SK-N-SH (cell line): ENCODE measurements at regions not wholly inside any gene's neighbourhood (a gene's known extent, or its start where the extent isn't known, plus 50 kb on each side); places are given as distances from the start of the nearest gene placed in this dataset.

Source experiments
- CTCF ChIA-PET: fragments of 300-600, 350-600 bp; formaldehyde crosslinking; extraction: SDS; loops from one replicate; lab custom pipeline; 2021; lab: Yijun Ruan, JAX
- POLR2A ChIA-PET: fragments of 350-600 bp; sonication (Branson Sonifier 250); formaldehyde crosslinking; extraction: SDS; loops from one replicate; lab custom pipeline; 2020; ENCODE audit warnings: antibody characterized with exemption, inconsistent platforms; lab: Yijun Ruan, JAX
- DNase-seq: peaks from one replicate; pipeline ENCODE4 v3.0.0; 2012
- H2AFZ ChIP-seq: fragments of 200-600 bp; sonication (generic); 2 replicates; pipeline ENCODE4 v1.8.1; 2016; ENCODE audit warnings: antibody characterized with exemption, mild to moderate bottlenecking, low read depth
- H3F3A ChIP-seq: fragments of 200-600 bp; sonication (generic); replicated peaks from 2 replicates; pipeline ENCODE3; 2016; ENCODE audit warnings: antibody characterized with exemption, mild to moderate bottlenecking; ENCODE audit not compliant: insufficient read depth
- H3K27ac ChIP-seq, 2 experiments: fragments of 200-500 bp in 1 of 2; fragments of 200-600 bp in 1 of 2; sonication (Bioruptor generic) in 1 of 2; sonication (generic), shearing (Covaris generic) in 1 of 2; 2 replicates each; pipeline versions ENCODE4 v1.5.1 to v1.6.1; 2014 to 2016; ENCODE audit warnings: low read depth in 2 of 2, inconsistent platforms in 1 of 2, low read length in 1 of 2, mild to moderate bottlenecking in 1 of 2, mixed read lengths in 1 of 2
- H3K27me3 ChIP-seq: fragments of 200-600 bp; sonication (generic), shearing (Covaris generic); 2 replicates; pipeline ENCODE4 v1.6.1; 2016; ENCODE audit warnings: mixed run types; ENCODE audit not compliant: insufficient read depth
- H3K36me3 ChIP-seq, 2 experiments: fragments of 200-500 bp in 1 of 2; fragments of 200-600 bp in 1 of 2; sonication (Bioruptor generic) in 1 of 2; sonication (generic) in 1 of 2; replicated peaks in 1 of 2; 2 replicates each; pipeline versions ENCODE3 to v1.5.1; 2014 to 2016; ENCODE audit warnings: low read length in 1 of 2, mild to moderate bottlenecking in 1 of 2; ENCODE audit not compliant: insufficient read depth in 2 of 2, control insufficient read depth in 1 of 2
- H3K4me1 ChIP-seq, 2 experiments: fragments of 200-500 bp in 1 of 2; fragments of 200-600 bp in 1 of 2; sonication (Bioruptor generic) in 1 of 2; sonication (generic), shearing (Covaris generic) in 1 of 2; 2 replicates each; pipeline versions ENCODE4 v1.5.1 to v1.6.1; 2014 to 2016; ENCODE audit warnings: low read depth in 1 of 2, low read length in 1 of 2, mixed run types in 1 of 2; ENCODE audit not compliant: insufficient read depth in 2 of 2, control insufficient read depth in 1 of 2
- H3K4me2 ChIP-seq: fragments of 200-600 bp; sonication (generic), shearing (Covaris generic); 2 replicates; pipeline ENCODE4 v1.6.1; 2017; ENCODE audit warnings: mixed run types
- H3K4me3 ChIP-seq, 2 experiments: fragments of 200-500 bp in 1 of 2; fragments of 200-600 bp in 1 of 2; sonication (Bioruptor generic) in 1 of 2; sonication (generic), shearing (Covaris generic) in 1 of 2; 2 replicates each; pipeline versions ENCODE4 v1.5.1 to v1.8.1; 2014 to 2016; ENCODE audit warnings: low read depth in 2 of 2, inconsistent platforms in 1 of 2, low read length in 1 of 2, mild to moderate bottlenecking in 1 of 2, mixed read lengths in 1 of 2, moderate library complexity in 1 of 2
- H3K79me2 ChIP-seq: fragments of 200-600 bp; sonication (generic); 2 replicates; pipeline ENCODE4 v1.8.1; 2017; ENCODE audit warnings: mild to moderate bottlenecking; ENCODE audit not compliant: insufficient read depth
- H3K9ac ChIP-seq: fragments of 200-600 bp; sonication (generic); 2 replicates; pipeline ENCODE4 v1.6.1; 2017; ENCODE audit warnings: mixed run types
- H3K9me2 ChIP-seq: fragments of 200-600 bp; sonication (generic); 2 replicates; pipeline ENCODE4 v1.6.1; 2017; ENCODE audit warnings: mixed run types
- H3K9me3 ChIP-seq: fragments of 200-600 bp; sonication (generic); 2 replicates; pipeline ENCODE4 v1.6.1; 2017; ENCODE audit warnings: mixed run types, mild to moderate bottlenecking, moderate library complexity
- H4K20me1 ChIP-seq: fragments of 200-600 bp; sonication (generic); 2 replicates; pipeline ENCODE4 v1.6.1; 2017; ENCODE audit warnings: mild to moderate bottlenecking, mixed run types; ENCODE audit not compliant: insufficient read depth
- ELF1 ChIP-seq: IDR thresholded peaks from 2 replicates; pipeline ENCODE4 v1.4.0; 2012
- FOSL2 ChIP-seq: IDR thresholded peaks from 2 replicates; pipeline ENCODE4 v1.4.0; 2012; ENCODE audit warnings: low read depth, mild to moderate bottlenecking, moderate library complexity, borderline replicate concordance
- JUND ChIP-seq: IDR thresholded peaks from 2 replicates; pipeline ENCODE4 v1.4.0; 2012
- MEF2A ChIP-seq: IDR thresholded peaks from 2 replicates; pipeline ENCODE4 v1.4.0; 2012; ENCODE audit warnings: low read depth, borderline replicate concordance
- NFIC ChIP-seq: IDR thresholded peaks from 2 replicates; pipeline ENCODE4 v1.4.0; 2012; ENCODE audit warnings: borderline replicate concordance
- POLR2AphosphoS5 ChIP-seq: IDR thresholded peaks from 2 replicates; pipeline ENCODE4 v1.6.1; 2012; ENCODE audit warnings: low read depth, low read length
- RFX5 ChIP-seq: IDR thresholded peaks from 2 replicates; pipeline ENCODE4 v1.6.1; 2012; ENCODE audit warnings: mild to moderate bottlenecking, improper control_type of control experiment, low read length
- SMC3 ChIP-seq: IDR thresholded peaks from 2 replicates; pipeline ENCODE4 v1.6.1; 2012; ENCODE audit warnings: low read depth, low read length, improper control_type of control experiment
- TCF12 ChIP-seq: IDR thresholded peaks from 2 replicates; pipeline ENCODE4 v1.4.0; 2012
- WGBS: methylation state at CpG from one replicate; pipeline ENCODE4 v1.1.6; 2017; ENCODE audit warnings: low lambda C conversion rate; 5-methylcytosine and 5-hydroxymethylcytosine counted together
- TF ChIP-seq, protein P1 (sequence below): IDR thresholded peaks from 2 replicates; pipeline ENCODE4 v1.4.0; 2012; ENCODE audit warnings: low read depth, borderline replicate concordance
- TF ChIP-seq, protein P2 (sequence below): fragments of 150-350 bp; IDR thresholded peaks from 2 replicates; pipeline ENCODE4 v1.6.1; 2016; ENCODE audit warnings: mild to moderate bottlenecking, low read depth, low read length
- TF ChIP-seq, protein P3 (sequence below): IDR thresholded peaks from 2 replicates; pipeline ENCODE4; 2012
- TF ChIP-seq, protein P4 (sequence below): fragments of 200-600 bp; sonication (generic); IDR thresholded peaks from 2 replicates; pipeline ENCODE4 v1.6.1; 2017; ENCODE audit warnings: antibody characterized with exemption, mild to moderate bottlenecking, moderate library complexity

DNA sequence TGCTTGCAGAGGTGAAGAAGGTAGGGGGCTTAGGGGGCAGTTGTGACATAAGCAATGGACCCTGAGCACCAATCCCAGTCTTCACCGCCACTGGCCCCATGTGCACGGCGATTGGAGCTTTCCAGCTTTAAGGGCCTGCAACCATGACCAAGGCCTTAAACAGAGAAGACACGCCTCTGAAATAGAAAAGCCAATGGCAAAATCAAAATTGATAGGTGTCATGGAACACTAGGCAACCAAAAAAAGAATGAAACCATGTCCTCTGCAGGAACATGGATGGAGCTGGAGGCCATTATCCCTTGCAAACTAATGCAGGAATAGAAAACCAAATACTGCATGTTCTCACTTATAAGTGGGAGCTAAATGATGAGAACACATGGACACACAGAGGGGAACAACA, 146.3 kb downstream of the SCARB1 start (continued):
- TF ChIP-seq, protein P1, sequence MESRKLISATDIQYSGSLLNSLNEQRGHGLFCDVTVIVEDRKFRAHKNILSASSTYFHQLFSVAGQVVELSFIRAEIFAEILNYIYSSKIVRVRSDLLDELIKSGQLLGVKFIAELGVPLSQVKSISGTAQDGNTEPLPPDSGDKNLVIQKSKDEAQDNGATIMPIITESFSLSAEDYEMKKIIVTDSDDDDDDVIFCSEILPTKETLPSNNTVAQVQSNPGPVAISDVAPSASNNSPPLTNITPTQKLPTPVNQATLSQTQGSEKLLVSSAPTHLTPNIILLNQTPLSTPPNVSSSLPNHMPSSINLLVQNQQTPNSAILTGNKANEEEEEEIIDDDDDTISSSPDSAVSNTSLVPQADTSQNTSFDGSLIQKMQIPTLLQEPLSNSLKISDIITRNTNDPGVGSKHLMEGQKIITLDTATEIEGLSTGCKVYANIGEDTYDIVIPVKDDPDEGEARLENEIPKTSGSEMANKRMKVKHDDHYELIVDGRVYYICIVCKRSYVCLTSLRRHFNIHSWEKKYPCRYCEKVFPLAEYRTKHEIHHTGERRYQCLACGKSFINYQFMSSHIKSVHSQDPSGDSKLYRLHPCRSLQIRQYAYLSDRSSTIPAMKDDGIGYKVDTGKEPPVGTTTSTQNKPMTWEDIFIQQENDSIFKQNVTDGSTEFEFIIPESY = no peak
- no peak for TF ChIP-seq POLR2AphosphoS5
- TF ChIP-seq, all 33 proteins: peak for 0

DNA sequence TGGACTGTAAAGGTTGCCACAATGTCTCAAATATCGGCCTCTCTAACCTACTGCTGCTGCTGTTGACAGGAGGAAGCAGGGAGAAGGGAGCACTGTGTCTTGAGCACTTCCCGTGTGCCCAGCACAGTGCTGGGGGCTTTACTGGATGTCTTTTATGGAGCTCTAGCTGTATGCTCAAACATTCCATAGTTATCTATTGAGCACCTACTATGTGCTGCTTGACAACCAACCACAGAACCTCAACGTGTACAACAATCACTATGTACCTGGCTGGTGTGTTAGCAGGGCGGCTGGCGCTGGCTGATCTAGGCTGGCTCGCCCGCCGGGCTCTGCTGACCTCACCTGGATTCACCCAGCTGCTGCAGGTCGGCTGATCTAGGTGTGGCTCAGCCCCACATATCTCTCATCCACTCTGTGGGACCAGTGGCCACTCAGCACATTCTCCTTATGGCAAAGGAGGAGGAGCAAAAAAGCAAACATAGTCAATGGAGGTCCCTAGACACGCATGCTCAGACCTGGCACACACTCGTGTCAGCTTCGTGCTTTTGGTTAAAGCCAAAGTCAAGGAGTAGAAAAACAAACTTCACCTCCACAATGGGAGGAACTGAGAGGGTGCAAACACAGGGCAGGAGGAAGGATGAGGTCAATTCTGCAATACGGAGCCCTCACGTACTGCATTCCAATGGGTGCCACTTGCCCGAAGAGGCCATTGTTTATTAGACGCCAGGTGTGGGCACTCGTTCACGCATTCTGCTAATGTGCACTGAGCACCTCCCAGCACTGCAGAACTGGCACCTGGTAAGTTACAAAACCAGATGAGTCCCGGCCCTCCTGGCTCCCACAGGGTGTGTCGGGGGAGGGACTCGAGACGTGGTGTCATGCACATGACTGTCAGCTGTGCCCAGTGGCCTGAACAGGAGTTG, 147.2 kb downstream of the SCARB1 start:
- DNase-seq = no peak
- H3K36me3 ChIP-seq = no peaks in the 10 kb centered on the region
- H3F3A ChIP-seq = peaks cover 15% of the 10 kb centered on the region
- no peak overlapping the region for H3K4me3 ChIP-seq
- no peaks in the 10 kb centered on the region for H3K79me2 ChIP-seq
- ChIA-PET POLR2A (no interaction called here), CTCF (no interaction called here)
- H3K4me1 ChIP-seq = peaks cover 10 to 42% of the 10 kb centered on the region in 2 experiments; a peak in 3 of 4 replicates
- WGBS = 94% methylated on average over 17 of the region's 22 CpGs
- TF ChIP-seq JUND = no peak
- no peak for TF ChIP-seq SMC3
- no peak for TF ChIP-seq FOSL2
- no peak for TF ChIP-seq NFIC
- TF ChIP-seq, protein P2, sequence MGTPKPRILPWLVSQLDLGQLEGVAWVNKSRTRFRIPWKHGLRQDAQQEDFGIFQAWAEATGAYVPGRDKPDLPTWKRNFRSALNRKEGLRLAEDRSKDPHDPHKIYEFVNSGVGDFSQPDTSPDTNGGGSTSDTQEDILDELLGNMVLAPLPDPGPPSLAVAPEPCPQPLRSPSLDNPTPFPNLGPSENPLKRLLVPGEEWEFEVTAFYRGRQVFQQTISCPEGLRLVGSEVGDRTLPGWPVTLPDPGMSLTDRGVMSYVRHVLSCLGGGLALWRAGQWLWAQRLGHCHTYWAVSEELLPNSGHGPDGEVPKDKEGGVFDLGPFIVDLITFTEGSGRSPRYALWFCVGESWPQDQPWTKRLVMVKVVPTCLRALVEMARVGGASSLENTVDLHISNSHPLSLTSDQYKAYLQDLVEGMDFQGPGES = no peak
- TF ChIP-seq, protein P3, sequence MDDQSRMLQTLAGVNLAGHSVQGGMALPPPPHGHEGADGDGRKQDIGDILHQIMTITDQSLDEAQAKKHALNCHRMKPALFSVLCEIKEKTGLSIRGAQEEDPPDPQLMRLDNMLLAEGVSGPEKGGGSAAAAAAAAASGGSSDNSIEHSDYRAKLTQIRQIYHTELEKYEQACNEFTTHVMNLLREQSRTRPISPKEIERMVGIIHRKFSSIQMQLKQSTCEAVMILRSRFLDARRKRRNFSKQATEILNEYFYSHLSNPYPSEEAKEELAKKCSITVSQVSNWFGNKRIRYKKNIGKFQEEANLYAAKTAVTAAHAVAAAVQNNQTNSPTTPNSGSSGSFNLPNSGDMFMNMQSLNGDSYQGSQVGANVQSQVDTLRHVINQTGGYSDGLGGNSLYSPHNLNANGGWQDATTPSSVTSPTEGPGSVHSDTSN = no peak
- no peak for TF ChIP-seq TCF12
- TF ChIP-seq MEF2A = no peak
- TF ChIP-seq, protein P4, sequence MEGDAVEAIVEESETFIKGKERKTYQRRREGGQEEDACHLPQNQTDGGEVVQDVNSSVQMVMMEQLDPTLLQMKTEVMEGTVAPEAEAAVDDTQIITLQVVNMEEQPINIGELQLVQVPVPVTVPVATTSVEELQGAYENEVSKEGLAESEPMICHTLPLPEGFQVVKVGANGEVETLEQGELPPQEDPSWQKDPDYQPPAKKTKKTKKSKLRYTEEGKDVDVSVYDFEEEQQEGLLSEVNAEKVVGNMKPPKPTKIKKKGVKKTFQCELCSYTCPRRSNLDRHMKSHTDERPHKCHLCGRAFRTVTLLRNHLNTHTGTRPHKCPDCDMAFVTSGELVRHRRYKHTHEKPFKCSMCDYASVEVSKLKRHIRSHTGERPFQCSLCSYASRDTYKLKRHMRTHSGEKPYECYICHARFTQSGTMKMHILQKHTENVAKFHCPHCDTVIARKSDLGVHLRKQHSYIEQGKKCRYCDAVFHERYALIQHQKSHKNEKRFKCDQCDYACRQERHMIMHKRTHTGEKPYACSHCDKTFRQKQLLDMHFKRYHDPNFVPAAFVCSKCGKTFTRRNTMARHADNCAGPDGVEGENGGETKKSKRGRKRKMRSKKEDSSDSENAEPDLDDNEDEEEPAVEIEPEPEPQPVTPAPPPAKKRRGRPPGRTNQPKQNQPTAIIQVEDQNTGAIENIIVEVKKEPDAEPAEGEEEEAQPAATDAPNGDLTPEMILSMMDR = no peak
- no peak for TF ChIP-seq RFX5
- TF ChIP-seq ELF1 = no peak
- no peaks in the 10 kb centered on the region for H3K27me3 ChIP-seq
- no peak overlapping the region for H3K9ac ChIP-seq
- H3K4me2 ChIP-seq = no peak overlapping the region
- H3K9me2 ChIP-seq = no peaks in the 10 kb centered on the region
- no peaks in the 10 kb centered on the region for H3K9me3 ChIP-seq
- H2AFZ ChIP-seq = no peak overlapping the region
- H4K20me1 ChIP-seq = no peaks in the 10 kb centered on the region
- H3K27ac ChIP-seq = no peak overlapping the region
